HEK293 (cell line): ENCODE measurements at regions not wholly inside any gene's neighbourhood (a gene's known extent, or its start where the extent isn't known, plus 50 kb on each side); places are given as distances from the start of the nearest gene placed in this dataset.
A peak's percentile ranks its signal among the peaks of the same experiment; 100 is the strongest.

Experiments
- CTCF ChIA-PET: fragments of 350-600 bp; formaldehyde crosslinking; extraction: SDS; loops from one replicate; lab custom pipeline; 2021; ENCODE audit warnings: antibody characterized with exemption; lab: Yijun Ruan, JAX
- POLR2A ChIA-PET: fragments of 300-600 bp; formaldehyde crosslinking; extraction: SDS; loops from one replicate; lab custom pipeline; 2020; ENCODE audit warnings: antibody characterized with exemption, inconsistent platforms; lab: Yijun Ruan, JAX
- H3K27ac ChIP-seq: fragments of 200-500 bp; sonication (Bioruptor generic); 2 replicates; pipeline ENCODE4 v1.5.1; 2014; ENCODE audit warnings: low read depth, low read length, control low read depth, inconsistent platforms; ENCODE audit errors: extremely low read depth
- H3K36me3 ChIP-seq, 2 experiments: fragments of 200-500 bp in 1 of 2; sonication (Bioruptor generic) in 1 of 2; 1 replicate in 1 of 2; 2 replicates in 1 of 2; pipeline ENCODE4 v1.5.1; 2014 to 2017; ENCODE audit warnings: inconsistent platforms in 2 of 2, low read length in 2 of 2; ENCODE audit not compliant: control insufficient read depth in 2 of 2, insufficient read depth in 1 of 2
- H3K4me1 ChIP-seq: fragments of 200-500 bp; sonication (Bioruptor generic); 2 replicates; pipeline ENCODE4 v1.5.1; 2014; ENCODE audit warnings: mild to moderate bottlenecking, low read length, inconsistent platforms; ENCODE audit not compliant: control insufficient read depth, insufficient read depth
- H3K4me3 ChIP-seq: 2 replicates; pipeline ENCODE4 v1.5.1; 2011; ENCODE audit warnings: low read depth, mild to moderate bottlenecking, control low read depth, low read length, moderate library complexity
- H3K9me3 ChIP-seq: fragments of 200-500 bp; sonication (Bioruptor generic); 2 replicates; pipeline ENCODE4 v1.5.1; 2014; ENCODE audit warnings: low read depth, low read length, inconsistent platforms; ENCODE audit not compliant: control insufficient read depth, insufficient read depth
- OSR2 ChIP-seq: fragments of 450-650 bp; formaldehyde crosslinking; IDR thresholded peaks from 2 replicates; pipeline ENCODE4 v1.5.1; 2016; ENCODE audit warnings: missing biosample characterization, missing genetic modification characterization
- PBX3 ChIP-seq: sonication (generic); formaldehyde crosslinking; IDR thresholded peaks from 2 replicates; pipeline ENCODE4 v1.8.1; 2022; ENCODE audit warnings: mild to moderate bottlenecking, moderate library complexity, missing genetic modification reagents
- PRDM6 ChIP-seq: fragments of 450-650 bp; formaldehyde crosslinking; IDR thresholded peaks from 2 replicates; pipeline ENCODE4 v1.5.1; 2017; ENCODE audit warnings: missing biosample characterization, missing genetic modification characterization
- SCRT2 ChIP-seq: fragments of 450-650 bp; formaldehyde crosslinking; IDR thresholded peaks from 2 replicates; pipeline ENCODE4 v1.5.1; 2016; ENCODE audit warnings: missing biosample characterization, missing genetic modification characterization
- ZBTB20 ChIP-seq: fragments of 450-650 bp; formaldehyde crosslinking; IDR thresholded peaks from 2 replicates; pipeline ENCODE4 v1.5.1; 2016; ENCODE audit warnings: missing biosample characterization, missing genetic modification characterization
- ZBTB8A ChIP-seq: fragments of 450-650 bp; formaldehyde crosslinking; IDR thresholded peaks from 2 replicates; pipeline ENCODE4 v1.5.1; 2016; ENCODE audit warnings: missing biosample characterization, missing genetic modification characterization
- ZNF121 ChIP-seq: fragments of 450-650 bp; formaldehyde crosslinking; IDR thresholded peaks from 2 replicates; pipeline ENCODE4 v1.5.1; 2016; ENCODE audit warnings: missing biosample characterization, missing genetic modification characterization
- ZNF16 ChIP-seq: fragments of 450-650 bp; formaldehyde crosslinking; IDR thresholded peaks from 2 replicates; pipeline ENCODE4 v1.5.1; 2016; ENCODE audit warnings: low read depth, missing biosample characterization, missing genetic modification characterization
- ZNF19 ChIP-seq: fragments of 450-650 bp; formaldehyde crosslinking; IDR thresholded peaks from 2 replicates; pipeline ENCODE4; 2016; ENCODE audit warnings: missing biosample characterization, missing genetic modification characterization, low read depth
- ZNF202 ChIP-seq: fragments of 450-650 bp; formaldehyde crosslinking; IDR thresholded peaks from 2 replicates; pipeline ENCODE4 v1.5.1; 2016; ENCODE audit warnings: missing biosample characterization, missing genetic modification characterization, borderline replicate concordance
- ZNF248 ChIP-seq: fragments of 450-650 bp; formaldehyde crosslinking; IDR thresholded peaks from 2 replicates; pipeline ENCODE4 v1.5.1; 2017; ENCODE audit warnings: missing biosample characterization, missing genetic modification characterization
- ZNF311 ChIP-seq: fragments of 450-650 bp; formaldehyde crosslinking; IDR thresholded peaks from 2 replicates; pipeline ENCODE4 v1.5.1; 2017; ENCODE audit warnings: missing biosample characterization, missing genetic modification characterization, borderline replicate concordance
- ZNF391 ChIP-seq: fragments of 450-650 bp; formaldehyde crosslinking; IDR thresholded peaks from 2 replicates; pipeline ENCODE4 v1.5.1; 2016; ENCODE audit warnings: low read depth, missing biosample characterization, missing genetic modification characterization, borderline replicate concordance
- ZNF473 ChIP-seq: fragments of 450-650 bp; formaldehyde crosslinking; IDR thresholded peaks from 2 replicates; pipeline ENCODE4 v1.5.1; 2017; ENCODE audit warnings: missing biosample characterization, missing genetic modification characterization
- ZNF518A ChIP-seq: fragments of 450-650 bp; formaldehyde crosslinking; conservative IDR thresholded peaks from 2 replicates; pipeline ENCODE4 v1.5.1; 2016; ENCODE audit warnings: low read depth, missing biosample characterization, missing genetic modification characterization
- ZNF561 ChIP-seq: fragments of 450-650 bp; IDR thresholded peaks from 2 replicates; pipeline ENCODE4 v1.5.1; 2018; ENCODE audit warnings: missing biosample characterization, missing genetic modification characterization, borderline replicate concordance
- ZNF596 ChIP-seq: fragments of 450-650 bp; IDR thresholded peaks from 2 replicates; pipeline ENCODE4 v1.5.0; 2018; ENCODE audit warnings: missing biosample characterization, mild to moderate bottlenecking, missing genetic modification characterization, moderate library complexity
- ZSCAN30 ChIP-seq: fragments of 450-650 bp; IDR thresholded peaks from 2 replicates; pipeline ENCODE4 v1.5.1; 2018; ENCODE audit warnings: missing biosample characterization, mild to moderate bottlenecking, missing genetic modification characterization, moderate library complexity

GRCh38 chr10:21162948-21163347 is 265.8 kb upstream of the NEBL start:
- no peak overlapping the region for H3K27ac ChIP-seq
- CTCF ChIA-PET = interaction anchor here (1.9 kb wide), 1 partner anchor 9 kb away, joined by 9 read pairs; no protein-coding TSS in a partner anchor
- H3K9me3 ChIP-seq = no peaks in the 10 kb centered on the region
- POLR2A ChIA-PET = no interaction called here
- no peak overlapping the region for H3K4me3 ChIP-seq
- TF ChIP-seq ZNF518A (tag by site-specific recombination) (no peak), ZNF19 (tag by site-specific recombination) (no peak), ZNF248 (tag by site-specific recombination) (no peak), ZNF202 (tag by site-specific recombination) (no peak), ZNF16 (peak; percentile 82; the same call in 1 of the 2 replicates)
- no peaks in the 10 kb centered on the region for H3K36me3 ChIP-seq
- H3K4me1 ChIP-seq = peaks cover 12% of the 10 kb centered on the region

- CTCF ChIA-PET = no interaction called here
- H3K27ac ChIP-seq = no peak overlapping the region
- H3K36me3 ChIP-seq = no peaks in the 10 kb centered on the region
- POLR2A ChIA-PET = no interaction called here
- H3K9me3 ChIP-seq = no peaks in the 10 kb centered on the region
- H3K4me1 ChIP-seq = peaks cover 8% of the 10 kb centered on the region
- H3K4me3 ChIP-seq = no peak overlapping the region
- TF ChIP-seq ZNF596 (no peak), ZNF311 (no peak), ZBTB20 (no peak), SCRT2 (tag by site-specific recombination) (no peak), ZNF391 (tag by site-specific recombination) (no peak)
Measured at GRCh38 chr10:21161647-21162046, 264.5 kb upstream of the NEBL start.

- peaks cover 8% of the 10 kb centered on the region for H3K4me1 ChIP-seq
- H3K36me3 ChIP-seq = no peaks in the 10 kb centered on the region
- no peak overlapping the region for H3K27ac ChIP-seq
- peak; percentile 65 for TF ChIP-seq ZNF121 (tag by site-specific recombination)
- TF ChIP-seq ZSCAN30 (tag by site-specific recombination) = no peak
- TF ChIP-seq, all 188 proteins: peak for 1
- ChIA-PET CTCF (no interaction called here), POLR2A (no interaction called here)
- H3K4me3 ChIP-seq = no peak overlapping the region
- H3K9me3 ChIP-seq = no peaks in the 10 kb centered on the region
Measured at GRCh38 chr10:21161090-21161625, 264.0 kb upstream of the NEBL start.

- Histone ChIP-seq H3K4me1 (peaks cover 8% of the 10 kb centered on the region), H3K27ac (no peak overlapping the region), H3K4me3 (no peak overlapping the region), H3K9me3 (no peaks in the 10 kb centered on the region), H3K36me3 (no peaks in the 10 kb centered on the region)
- TF ChIP-seq PRDM6 (tag by site-specific recombination) (0 out of 2 replicates have a peak, but pooled peaks have one; percentile 27), OSR2 (peak; percentile 30; the same call in 1 of the 2 replicates), ZBTB8A (tag by site-specific recombination) (peak; percentile 56; the same call in 1 of the 2 replicates), ZNF561 (no peak), PBX3 (CRISPR knock-in tag) (no peak), ZNF473 (no peak)
- CTCF ChIA-PET = no interaction called here
- POLR2A ChIA-PET = no interaction called here
Measured at GRCh38 chr10:21160116-21160515, 263.0 kb upstream of the NEBL start.
